Stimulated activated CD4-positive, alpha-beta T cell treated with anti-CD3 and anti-CD28 coated beads, Interleukin-15, amount 100 ng/mL, for 1 hour (primary cell): ENCODE measurements at regions not wholly inside any gene's neighbourhood (a gene's known extent, or its start where the extent isn't known, plus 50 kb on each side); places are given as distances from the start of the nearest gene placed in this dataset.

Experiments
- DNase-seq, 2 donors: peaks; one replicate each; pipeline ENCODE4 v3.0.0-alpha.2; 2020; ENCODE audit warnings: low read depth in 1 of 2, low spot score in 1 of 2

- no peak for DNase-seq
Observed at GRCh38 chr2:239581352-239581901, 180.6 kb upstream of the HDAC4 start.

DNA sequence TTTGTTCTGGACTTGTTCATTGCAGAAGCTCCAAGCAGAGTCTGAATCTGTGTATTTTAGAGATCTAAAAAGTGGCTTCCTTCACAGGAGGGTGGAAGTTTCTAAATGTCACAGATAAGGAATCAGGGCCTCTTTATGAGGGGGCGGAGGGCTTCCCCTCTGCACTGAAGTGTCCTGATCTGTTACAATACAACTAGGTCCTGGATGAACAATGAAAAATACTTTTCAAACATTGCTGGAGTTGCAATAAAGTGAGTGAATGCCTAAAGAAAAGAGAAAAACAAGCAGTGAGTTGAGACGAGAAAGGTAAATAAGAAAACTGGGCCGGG lies 179.3 kb upstream of the HDAC4 start:
- no peak for DNase-seq

GRCh38 chr2:239579524-239580198 lies 178.8 kb upstream of the HDAC4 start:
- DNase-seq: no peak

- no peak for DNase-seq
Observed at GRCh38 chr2:239579081-239579480, 178.3 kb upstream of the HDAC4 start.

- no peak for DNase-seq
Observed at GRCh38 chr2:239578381-239578780, 177.6 kb upstream of the HDAC4 start.

DNA sequence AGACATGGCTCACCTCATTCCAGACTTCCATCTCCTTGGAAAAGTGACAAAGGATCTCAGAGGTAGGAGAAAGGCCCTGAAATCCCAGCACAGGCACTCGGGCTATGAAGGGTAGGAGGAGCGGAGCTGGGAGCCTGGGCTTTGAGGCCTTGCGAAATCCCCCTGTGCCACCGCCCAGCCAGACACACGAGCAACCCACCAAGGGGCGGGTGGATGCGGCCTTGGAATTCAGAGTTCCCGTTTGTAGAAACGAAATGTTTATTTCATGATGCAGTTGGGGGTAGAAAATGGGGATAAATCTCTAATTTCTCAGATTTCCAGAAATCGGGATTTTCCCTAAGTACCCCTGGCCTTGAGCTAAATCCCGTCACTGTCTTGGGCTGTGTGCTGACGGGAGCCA lies 177.1 kb upstream of the HDAC4 start:
- no peak for DNase-seq

GRCh38 chr2:239576784-239577685 lies 176.2 kb upstream of the HDAC4 start:
- DNase-seq: no peak

DNA sequence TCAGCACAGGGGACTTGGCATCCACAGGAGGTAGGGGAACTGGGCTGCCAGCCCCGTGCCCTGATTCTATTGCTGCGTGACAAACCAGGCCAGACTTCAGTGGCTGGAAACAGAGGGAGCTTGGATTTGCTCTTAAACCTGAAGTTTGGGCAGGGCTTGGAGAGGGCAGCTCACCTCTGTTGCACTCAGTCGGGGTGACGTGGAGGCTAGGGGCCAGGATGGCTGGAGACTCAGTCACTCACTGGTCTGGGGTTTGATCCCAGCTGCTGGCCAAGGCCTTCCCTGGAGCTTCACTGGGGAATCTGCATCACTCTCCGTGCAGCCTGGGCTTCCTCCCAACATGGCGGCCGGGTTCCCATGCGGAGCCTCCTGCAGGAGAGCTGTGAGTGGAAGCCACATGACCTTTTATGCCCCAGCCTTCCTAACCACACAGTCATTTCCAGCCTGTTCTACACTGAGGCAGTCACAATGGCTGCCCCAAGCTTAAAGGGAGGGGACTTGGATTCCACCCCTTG lies 175.2 kb upstream of the HDAC4 start:
- DNase-seq: no peak

DNA sequence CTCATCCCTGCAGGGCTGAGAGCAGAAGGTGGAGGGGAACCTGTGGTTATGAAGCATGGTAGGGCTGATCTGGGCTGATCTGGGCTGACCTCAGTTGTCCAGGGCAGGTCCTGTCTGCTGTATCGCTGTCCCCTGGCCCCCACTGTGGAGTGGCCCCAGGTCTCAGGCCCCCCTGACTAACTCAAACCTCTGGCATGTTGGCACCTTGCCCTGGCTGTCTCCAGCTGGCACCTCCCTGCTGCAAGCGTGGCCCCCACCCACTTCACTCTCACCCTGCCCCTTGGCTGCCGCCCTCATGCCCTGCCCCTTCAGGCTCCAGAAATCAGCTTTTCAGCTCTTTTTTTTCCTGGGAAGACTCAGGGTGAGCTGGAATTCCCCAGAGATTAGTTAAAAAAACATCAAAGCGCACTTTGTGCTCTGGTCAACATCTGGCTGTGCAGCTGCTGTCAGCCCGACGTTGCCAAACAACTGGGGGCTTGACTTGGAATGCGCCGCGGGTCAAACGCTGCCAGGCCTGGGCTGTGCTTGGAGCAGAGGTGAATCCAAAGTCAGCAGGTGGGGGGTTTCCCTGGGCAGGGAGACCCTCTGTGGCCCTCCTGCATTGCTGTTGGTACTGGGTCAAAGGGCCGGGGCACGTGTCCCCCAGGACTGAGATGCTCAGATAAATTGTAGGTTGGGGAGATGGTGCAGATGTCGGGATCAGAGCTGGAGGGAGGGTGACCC lies 173.8 kb upstream of the HDAC4 start:
- no peak for DNase-seq

DNA sequence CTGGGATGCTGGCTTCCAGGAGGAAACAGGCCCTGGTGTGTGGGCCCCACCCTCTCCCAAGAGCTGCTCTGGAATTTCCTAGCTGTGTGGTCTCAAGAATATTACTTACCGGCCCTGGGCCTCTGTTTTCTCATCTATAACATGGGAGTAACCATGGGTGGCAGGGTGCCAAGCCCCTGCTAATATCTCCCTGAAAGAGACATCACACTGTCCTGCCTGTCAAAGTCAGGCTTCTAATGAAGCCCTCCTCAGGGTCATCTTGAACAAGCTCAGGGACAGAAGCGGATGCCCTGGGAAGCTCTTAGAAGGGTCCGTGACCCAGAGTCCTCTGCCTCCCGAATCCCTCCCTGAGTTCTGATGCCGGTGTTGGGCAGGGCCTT lies 173.2 kb upstream of the HDAC4 start:
- DNase-seq: no peak

- DNase-seq: no peak
Observed at GRCh38 chr2:239570971-239571520, 170.2 kb upstream of the HDAC4 start.

GRCh38 chr2:239570216-239570925 lies 169.6 kb upstream of the HDAC4 start:
- DNase-seq: no peak

- DNase-seq: no peak
Observed at GRCh38 chr2:239569401-239570090, 168.7 kb upstream of the HDAC4 start.

- no peak for DNase-seq
Observed at GRCh38 chr2:239568601-239569000, 167.8 kb upstream of the HDAC4 start.

DNA sequence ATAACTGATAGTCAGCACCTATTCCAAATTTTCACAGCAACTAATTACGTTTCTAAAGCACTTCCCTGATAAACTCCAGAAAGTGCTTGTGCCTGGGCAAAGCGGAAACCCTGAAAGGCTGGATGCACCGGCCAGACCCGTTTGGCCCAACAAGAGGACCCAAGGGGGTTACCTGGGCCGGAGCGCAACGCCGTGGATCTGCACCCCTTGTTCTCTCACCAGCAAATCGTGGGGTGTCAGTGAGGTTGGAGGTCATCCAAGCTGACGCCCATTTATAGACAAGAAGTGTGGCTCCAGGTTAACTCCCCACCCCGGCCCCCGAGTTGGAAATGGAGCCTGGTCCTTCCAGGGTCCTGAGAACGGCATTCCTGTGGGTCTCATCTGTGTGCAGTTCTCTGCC lies 167.0 kb upstream of the HDAC4 start:
- DNase-seq: no peak

- no peak for DNase-seq
Observed at GRCh38 chr2:239566995-239567568, 166.3 kb upstream of the HDAC4 start.

GRCh38 chr2:239566162-239566994 lies 165.6 kb upstream of the HDAC4 start:
- DNase-seq: no peak

GRCh38 chr2:239564587-239564986 lies 163.8 kb upstream of the HDAC4 start:
- DNase-seq: no peak

GRCh38 chr2:239563561-239563960 lies 162.7 kb upstream of the HDAC4 start:
- no peak for DNase-seq
